ENCODE measurements at regions not wholly inside any gene's neighbourhood (a gene's known extent, or its start where the extent isn't known, plus 50 kb on each side); places are given as distances from the start of the nearest gene placed in this dataset.
"Not testable (repeated sequence)": the region's sequence is repeated elsewhere in the genome, so short reads cannot be mapped to it uniquely, and the experiment has no call there.

GRCh38 chr5:88666761-88667495 lies 216.1 kb downstream of the MEF2C start:
- DNase-seq: no peak

- no peak for DNase-seq
Measured at GRCh38 chr5:88665750-88666215, 217.2 kb downstream of the MEF2C start.

- DNase-seq: no peak
Measured at GRCh38 chr5:88664645-88665044, 218.3 kb downstream of the MEF2C start.

- no peak for DNase-seq
Measured at GRCh38 chr5:88663793-88664216, 219.2 kb downstream of the MEF2C start.

GRCh38 chr5:88662846-88663245 lies 220.1 kb downstream of the MEF2C start:
- no peak for DNase-seq

- DNase-seq: no peak
Measured at GRCh38 chr5:88661806-88662207, 221.2 kb downstream of the MEF2C start.

- DNase-seq: no peak
Measured at GRCh38 chr5:88660947-88661805, 221.8 kb downstream of the MEF2C start.

GRCh38 chr5:88660264-88660946 lies 222.6 kb downstream of the MEF2C start:
- no peak for DNase-seq

- DNase-seq: no peak
Measured at GRCh38 chr5:88659529-88660263, 223.3 kb downstream of the MEF2C start.

GRCh38 chr5:88658886-88659285 lies 224.1 kb downstream of the MEF2C start:
- no peak for DNase-seq

- DNase-seq: no peak
Measured at GRCh38 chr5:88657906-88658775, 224.8 kb downstream of the MEF2C start.

GRCh38 chr5:88657136-88657535 lies 225.8 kb downstream of the MEF2C start:
- DNase-seq: no peak

- no peak for DNase-seq
Measured at GRCh38 chr5:88656221-88656950, 226.6 kb downstream of the MEF2C start.

GRCh38 chr5:88653471-88653870 lies 229.5 kb downstream of the MEF2C start:
- no peak for DNase-seq

- DNase-seq: no peak
Measured at GRCh38 chr5:88647901-88648300, 235.1 kb downstream of the MEF2C start.

- no peak for DNase-seq
Measured at GRCh38 chr5:88646866-88647265, 236.1 kb downstream of the MEF2C start.

- no peak for DNase-seq
Measured at GRCh38 chr5:88644676-88645075, 238.3 kb downstream of the MEF2C start.

GRCh38 chr5:88643315-88643714 lies 239.7 kb downstream of the MEF2C start:
- DNase-seq: no peak

GRCh38 chr5:88634014-88634413 lies 249.0 kb downstream of the MEF2C start:
- no peak for DNase-seq

GRCh38 chr5:88622890-88623289 lies 260.1 kb downstream of the MEF2C start:
- not testable (repeated sequence) for DNase-seq

- DNase-seq: not testable (repeated sequence)
Measured at GRCh38 chr5:88615767-88616166, 267.2 kb downstream of the MEF2C start.

Data from CD4-positive, alpha-beta T cell treated with Interleukin-10 for 1 hour (primary cell).